Glutamatergic neuron (in vitro differentiated cells): ENCODE measurements at regions not wholly inside any gene's neighbourhood (a gene's known extent, or its start where the extent isn't known, plus 50 kb on each side); places are given as distances from the start of the nearest gene placed in this dataset.

Source experiments
- DNase-seq: peaks from one replicate; pipeline ENCODE4 v3.0.0; 2022
- H3K27ac Mint-ChIP-seq: one replicate; pipeline ENCODE4 v1.8.0; 2020; ENCODE audit warnings: mild to moderate bottlenecking, mixed read lengths, inconsistent platforms; ENCODE audit not compliant: unreplicated experiment
- H3K27me3 Mint-ChIP-seq: one replicate; pipeline ENCODE4 v1.8.0; 2020; ENCODE audit warnings: mild to moderate bottlenecking, moderate library complexity, mixed read lengths, inconsistent platforms; ENCODE audit not compliant: unreplicated experiment
- H3K36me3 Mint-ChIP-seq: one replicate; pipeline ENCODE4 v1.8.0; 2020; ENCODE audit warnings: mild to moderate bottlenecking, mixed read lengths, inconsistent platforms; ENCODE audit not compliant: unreplicated experiment
- H3K4me1 Mint-ChIP-seq: one replicate; pipeline ENCODE4 v1.8.0; 2020; ENCODE audit warnings: mild to moderate bottlenecking, low read depth, mixed read lengths, inconsistent platforms; ENCODE audit not compliant: unreplicated experiment
- H3K4me3 Mint-ChIP-seq: one replicate; pipeline ENCODE4 v1.8.0; 2020; ENCODE audit warnings: mild to moderate bottlenecking, mixed read lengths, inconsistent platforms; ENCODE audit not compliant: unreplicated experiment
- H3K9me3 Mint-ChIP-seq: one replicate; pipeline ENCODE4 v1.8.0; 2020; ENCODE audit warnings: mild to moderate bottlenecking, moderate library complexity, mixed read lengths, inconsistent platforms; ENCODE audit not compliant: unreplicated experiment
- CTCF ChIP-seq: fragments of 200-600 bp; sonication (generic); IDR thresholded peaks from one replicate; pipeline ENCODE4 v1.5.0; 2021; ENCODE audit not compliant: partially characterized antibody, unreplicated experiment

GRCh38 chr16:9192746-9193145 lies 101.3 kb downstream of the HAPSTR1 start:
- DNase-seq: no peak
- TF ChIP-seq CTCF: no peak
- Mint-ChIP-seq H3K9me3 (no peaks in the 10 kb centered on the region), H3K36me3 (no peaks in the 10 kb centered on the region), H3K4me1 (no peaks in the 10 kb centered on the region), H3K27me3 (peaks cover 3% of the 10 kb centered on the region), H3K27ac (no peak overlapping the region), H3K4me3 (no peak overlapping the region)

GRCh38 chr16:9195287-9195686 lies 103.8 kb downstream of the HAPSTR1 start:
- DNase-seq: no peak
- Mint-ChIP-seq H3K4me3 (no peak overlapping the region), H3K36me3 (no peaks in the 10 kb centered on the region), H3K4me1 (no peaks in the 10 kb centered on the region), H3K27ac (peak overlapping the region; percentile 25), H3K9me3 (peaks cover 1% of the 10 kb centered on the region), H3K27me3 (peaks cover 3% of the 10 kb centered on the region)
- TF ChIP-seq CTCF: no peak

GRCh38 chr16:9197957-9198661 lies 106.7 kb downstream of the HAPSTR1 start:
- no peak for TF ChIP-seq CTCF
- H3K27ac Mint-ChIP-seq: no peak overlapping the region
- peaks cover 1% of the 10 kb centered on the region for H3K9me3 Mint-ChIP-seq
- H3K27me3 Mint-ChIP-seq: peaks cover 3% of the 10 kb centered on the region
- no peaks in the 10 kb centered on the region for H3K36me3 Mint-ChIP-seq
- H3K4me3 Mint-ChIP-seq: no peak overlapping the region
- H3K4me1 Mint-ChIP-seq: no peaks in the 10 kb centered on the region
- peak; percentile 29 for DNase-seq

GRCh38 chr16:9199311-9199710 lies 107.9 kb downstream of the HAPSTR1 start:
- H3K36me3 Mint-ChIP-seq: no peaks in the 10 kb centered on the region
- H3K4me3 Mint-ChIP-seq: no peak overlapping the region
- H3K27ac Mint-ChIP-seq: no peak overlapping the region
- DNase-seq: no peak
- no peak for TF ChIP-seq CTCF
- H3K9me3 Mint-ChIP-seq: peaks cover 1% of the 10 kb centered on the region
- H3K4me1 Mint-ChIP-seq: no peaks in the 10 kb centered on the region
- peaks cover 3% of the 10 kb centered on the region for H3K27me3 Mint-ChIP-seq

GRCh38 chr16:9199751-9200150 lies 108.3 kb downstream of the HAPSTR1 start:
- H3K27me3 Mint-ChIP-seq: peaks cover 3% of the 10 kb centered on the region
- H3K9me3 Mint-ChIP-seq: peaks cover 1% of the 10 kb centered on the region
- TF ChIP-seq CTCF: no peak
- no peaks in the 10 kb centered on the region for H3K36me3 Mint-ChIP-seq
- no peak overlapping the region for H3K4me3 Mint-ChIP-seq
- H3K27ac Mint-ChIP-seq: no peak overlapping the region
- H3K4me1 Mint-ChIP-seq: no peaks in the 10 kb centered on the region
- DNase-seq: no peak
